Right cardiac atrium (tissue), 5 donors: ENCODE measurements at regions not wholly inside any gene's neighbourhood (a gene's known extent, or its start where the extent isn't known, plus 50 kb on each side); places are given as distances from the start of the nearest gene placed in this dataset.

Experiments used
- ATAC-seq, 2 donors: fragments of 200-7000 bp; cut with Tn5 transposase; one replicate each; pipeline versions ENCODE4 v1.8.0 to v1.9.1; 2020; ENCODE audit warnings: moderate library complexity in 2 of 2, mild to moderate bottlenecking in 1 of 2
- DNase-seq, 3 donors: peaks; one replicate each; pipeline ENCODE4 v3.0.0-alpha.2; 2020
- H3K27ac ChIP-seq: one replicate; pipeline ENCODE4 v1.5.1; 2013; ENCODE audit warnings: mild to moderate bottlenecking, low read length, control low read depth, moderate library complexity
- H3K27me3 ChIP-seq: one replicate; pipeline ENCODE4 v1.6.1; 2013; ENCODE audit not compliant: control insufficient read depth, insufficient read depth
- H3K4me1 ChIP-seq: one replicate; pipeline ENCODE4 v1.6.1; 2013; ENCODE audit warnings: low read length; ENCODE audit not compliant: control insufficient read depth, insufficient read depth
- H3K4me3 ChIP-seq: one replicate; pipeline ENCODE4 v1.5.1; 2013; ENCODE audit warnings: low read length, control low read depth
- H3K9me3 ChIP-seq: one replicate; pipeline ENCODE4 v1.6.1; 2013; ENCODE audit warnings: low read length; ENCODE audit not compliant: control insufficient read depth
- WGBS: extraction: QIAGEN DNeasy Blood & Tissue Kit; methylation state at CpG from one replicate; pipeline ENCODE4 v1.1.7; 2013; 5-methylcytosine and 5-hydroxymethylcytosine counted together
- intact Hi-C, 4 donors: fragments of 100-400 bp; cut with DNase I; formaldehyde crosslinking; loops; one replicate each; pipeline versions ENCODE4 v1.11.0 to v1.14.0; 2022 to 2023
- donor health status: healthy with polysubstance abuse.
- donor health status: DM: no; HTN: yes; CAD: no.
- donor health status: DM: no; HTN: no; CAD: no.
- donor health status: DM: no; HTN: yes; CAD: no; lungs with severe emphysema.
- donor health status: DM: yes; HTN: yes; CAD: no.

DNA sequence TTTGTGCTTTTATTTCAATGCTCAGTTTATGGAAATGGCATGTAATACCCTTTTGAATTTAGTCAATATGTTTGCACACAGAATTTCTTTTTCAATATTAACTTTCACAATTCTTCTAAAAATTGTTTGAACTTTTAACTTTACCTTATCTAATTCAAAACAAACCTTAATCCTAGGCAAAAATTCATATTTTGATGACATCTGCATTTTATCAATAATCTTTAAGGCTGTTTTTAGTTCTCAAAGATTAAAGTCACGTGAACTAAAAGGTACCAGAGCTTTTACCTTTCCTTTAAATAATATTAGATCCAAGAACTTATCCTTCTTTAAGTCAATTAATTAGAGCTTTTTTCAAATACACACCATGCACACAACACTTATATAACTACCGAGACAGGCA lies 218.9 kb upstream of the NCAM2 start:
- H3K4me1 ChIP-seq: no peaks in the 10 kb centered on the region
- H3K4me3 ChIP-seq: no peak overlapping the region
- no peak overlapping the region for H3K27ac ChIP-seq
- peaks cover 2% of the 10 kb centered on the region for H3K9me3 ChIP-seq
- no peak for DNase-seq
- no peak for ATAC-seq
- H3K27me3 ChIP-seq: no peaks in the 10 kb centered on the region
- 61% methylated on average over 2 of the region's 2 CpGs for WGBS
- intact Hi-C loops: no loop called here

DNA sequence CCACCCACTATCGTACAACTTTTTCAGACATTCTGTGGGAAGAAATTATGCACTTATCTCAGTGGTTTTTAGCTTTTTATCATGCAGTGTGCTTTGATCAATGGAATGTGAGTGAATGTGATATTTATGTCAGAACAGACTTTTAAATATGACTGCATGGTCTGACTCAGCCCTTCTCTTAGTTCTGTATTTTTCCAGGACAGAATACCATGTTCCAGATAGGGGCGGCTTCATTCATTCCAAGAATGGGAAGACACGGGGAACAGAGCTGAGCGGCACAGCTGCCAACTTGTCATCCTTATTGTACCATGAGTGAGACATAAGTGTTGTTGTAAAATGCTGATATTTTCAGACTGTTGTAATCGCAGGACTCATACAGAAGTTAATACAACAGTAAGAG lies 214.6 kb upstream of the NCAM2 start:
- Histone ChIP-seq H3K9me3 (no peaks in the 10 kb centered on the region), H3K27ac (no peak overlapping the region), H3K4me1 (no peaks in the 10 kb centered on the region), H3K27me3 (no peaks in the 10 kb centered on the region), H3K4me3 (no peak overlapping the region)
- ATAC-seq (no peak), DNase-seq (no peak)
- intact Hi-C loops: no loop called here
- WGBS: 56% methylated on average over 5 of the region's 5 CpGs

- intact Hi-C loops: no loop called here
- no peak for DNase-seq
- Histone ChIP-seq H3K4me3 (no peak overlapping the region), H3K4me1 (no peaks in the 10 kb centered on the region), H3K27me3 (no peaks in the 10 kb centered on the region), H3K27ac (no peak overlapping the region), H3K9me3 (no peaks in the 10 kb centered on the region)
- WGBS: 44% methylated on average over 2 of the region's 2 CpGs
- no peak for ATAC-seq
These were observed 208.3 kb upstream of the NCAM2 start for GRCh38 chr21:20789729-20790500.

- intact Hi-C loops: no loop called here
- no peaks in the 10 kb centered on the region for H3K4me1 ChIP-seq
- 81% methylated on average over 3 of the region's 3 CpGs for WGBS
- no peak for ATAC-seq
- no peak for DNase-seq
- H3K27ac ChIP-seq: no peak overlapping the region
- no peak overlapping the region for H3K4me3 ChIP-seq
- H3K9me3 ChIP-seq: no peaks in the 10 kb centered on the region
- H3K27me3 ChIP-seq: no peaks in the 10 kb centered on the region
These were observed 198.1 kb upstream of the NCAM2 start for GRCh38 chr21:20800106-20800505.

DNA sequence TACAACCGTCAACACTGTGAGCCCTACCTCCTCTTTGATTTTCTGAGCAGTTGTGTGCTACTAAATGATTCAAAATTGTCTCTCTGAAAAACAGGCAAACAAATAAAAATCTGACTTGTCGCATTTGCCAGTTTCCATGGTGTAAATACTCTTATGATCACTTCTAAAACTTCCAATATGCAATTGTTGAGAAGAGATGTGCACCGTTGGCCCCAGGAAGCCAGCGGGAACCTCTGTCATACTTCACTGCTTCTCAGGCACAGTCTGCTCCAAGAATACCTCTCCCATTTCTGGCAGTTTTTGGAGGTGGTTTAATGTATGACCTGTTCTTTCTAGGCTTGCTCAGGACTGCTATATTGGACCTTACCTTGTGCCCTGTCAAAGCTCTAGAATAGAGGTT lies 196.0 kb upstream of the NCAM2 start:
- Histone ChIP-seq H3K27ac (no peak overlapping the region), H3K4me1 (no peaks in the 10 kb centered on the region), H3K9me3 (no peaks in the 10 kb centered on the region), H3K4me3 (no peak overlapping the region), H3K27me3 (no peaks in the 10 kb centered on the region)
- 89% methylated on average over 4 of the region's 4 CpGs for WGBS
- DNase-seq (no peak), ATAC-seq (no peak)
- intact Hi-C loops: no loop called here

DNA sequence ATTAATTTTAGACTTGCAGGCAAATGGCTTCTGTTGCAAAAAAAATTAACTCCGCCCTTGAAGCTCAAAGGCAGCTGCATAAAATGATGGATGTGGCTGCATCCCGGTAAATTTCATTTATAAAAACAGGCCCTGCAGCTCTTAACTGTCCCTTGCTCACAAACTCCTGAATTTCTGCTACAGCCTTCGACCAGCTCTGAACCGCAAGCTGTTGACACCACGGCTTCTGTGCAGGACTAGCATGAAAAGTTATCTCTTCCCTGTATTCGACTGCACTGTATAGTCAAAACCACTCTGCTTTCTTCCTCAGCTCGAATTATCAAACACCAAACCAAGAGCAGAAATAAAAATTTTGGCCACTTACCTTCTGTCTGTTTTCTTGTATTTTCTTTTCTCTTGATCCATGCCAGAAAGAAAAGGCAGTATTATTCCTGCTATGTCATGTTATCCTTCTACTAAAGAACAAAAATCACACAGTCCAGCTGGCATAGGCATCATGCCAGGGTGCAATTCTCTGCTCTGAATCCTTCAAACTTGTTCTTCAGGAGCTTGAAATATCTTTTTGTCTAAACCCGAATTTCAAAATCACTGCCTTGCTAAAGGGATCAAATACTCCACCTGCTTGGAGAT lies 195.5 kb upstream of the NCAM2 start:
- H3K4me1 ChIP-seq: no peaks in the 10 kb centered on the region
- no peaks in the 10 kb centered on the region for H3K27me3 ChIP-seq
- intact Hi-C loops: no loop called here
- no peak for ATAC-seq
- H3K4me3 ChIP-seq: no peak overlapping the region
- H3K9me3 ChIP-seq: no peaks in the 10 kb centered on the region
- H3K27ac ChIP-seq: no peak overlapping the region
- 59% methylated on average over 8 of the region's 8 CpGs for WGBS
- peak in 1 of 3 donors; percentile 14 for DNase-seq

GRCh38 chr21:20811702-20812101 lies 186.5 kb upstream of the NCAM2 start:
- ATAC-seq: no peak
- no peak for DNase-seq
- Histone ChIP-seq H3K27me3 (no peaks in the 10 kb centered on the region), H3K4me3 (no peak overlapping the region), H3K4me1 (no peaks in the 10 kb centered on the region), H3K27ac (no peak overlapping the region), H3K9me3 (no peaks in the 10 kb centered on the region)
- intact Hi-C loops: no loop called here
- 79% methylated on average over 6 of the region's 6 CpGs for WGBS

DNA sequence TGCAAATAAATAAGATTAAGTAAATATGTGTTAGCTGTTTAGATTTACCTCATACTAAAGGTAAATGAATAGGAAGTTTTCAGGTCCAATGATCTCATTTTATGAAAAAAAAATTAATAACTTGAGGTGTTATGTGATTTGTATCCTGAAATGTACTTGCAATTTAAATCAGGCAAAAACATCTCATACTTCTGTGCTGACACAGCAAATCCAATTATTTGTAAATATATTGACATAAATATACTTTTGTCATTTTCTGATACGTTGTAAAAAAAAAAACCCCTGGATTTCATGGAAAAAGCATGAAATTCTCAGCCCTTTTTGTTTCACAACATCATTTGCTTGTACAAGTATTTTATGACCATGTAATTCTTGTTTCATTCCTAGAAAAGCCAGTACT lies 184.1 kb upstream of the NCAM2 start:
- intact Hi-C loops: no loop called here
- H3K4me1 ChIP-seq: no peaks in the 10 kb centered on the region
- DNase-seq (no peak), ATAC-seq (no peak)
- H3K27ac ChIP-seq: no peak overlapping the region
- 73% methylated on average over 1 of the region's 1 CpG for WGBS
- H3K4me3 ChIP-seq: no peak overlapping the region
- no peaks in the 10 kb centered on the region for H3K27me3 ChIP-seq
- no peaks in the 10 kb centered on the region for H3K9me3 ChIP-seq

GRCh38 chr21:20822666-20823065 lies 175.5 kb upstream of the NCAM2 start:
- no peak overlapping the region for H3K27ac ChIP-seq
- 49% methylated on average over 2 of the region's 2 CpGs for WGBS

DNA sequence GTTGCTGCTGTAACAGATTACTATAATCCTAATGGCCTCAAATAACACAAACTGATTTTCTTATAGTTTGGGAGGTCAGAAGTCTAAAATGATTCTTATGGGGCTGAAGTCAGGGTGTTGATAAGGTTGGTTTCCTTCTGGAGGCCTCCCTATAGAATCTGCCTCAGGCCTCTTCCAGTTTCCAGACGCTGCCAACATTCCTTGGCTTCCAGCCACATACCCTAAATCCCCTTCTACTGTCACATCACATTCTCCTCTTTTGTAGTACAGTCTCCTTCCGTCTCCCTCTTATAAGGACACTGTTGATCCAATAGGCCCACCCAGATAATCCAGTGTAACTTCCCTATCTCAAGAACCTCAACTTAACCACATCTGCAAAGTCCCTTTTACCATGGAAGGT lies 145.3 kb upstream of the NCAM2 start:
- Histone ChIP-seq H3K4me3 (no peak overlapping the region), H3K27ac (no peak overlapping the region), H3K9me3 (no peaks in the 10 kb centered on the region), H3K4me1 (no peaks in the 10 kb centered on the region), H3K27me3 (no peaks in the 10 kb centered on the region)
- 26% methylated on average over 2 of the region's 2 CpGs for WGBS
- ATAC-seq: no peak
- no peak for DNase-seq
- intact Hi-C loops: no loop called here

More at GRCh38 chr21:20822666-20823065, 175.5 kb upstream of the NCAM2 start:
- Histone ChIP-seq H3K4me3 (no peak overlapping the region), H3K4me1 (no peaks in the 10 kb centered on the region), H3K9me3 (no peaks in the 10 kb centered on the region), H3K27me3 (no peaks in the 10 kb centered on the region)
- ATAC-seq: no peak
- DNase-seq: no peak
- intact Hi-C loops: no loop called here

DNA sequence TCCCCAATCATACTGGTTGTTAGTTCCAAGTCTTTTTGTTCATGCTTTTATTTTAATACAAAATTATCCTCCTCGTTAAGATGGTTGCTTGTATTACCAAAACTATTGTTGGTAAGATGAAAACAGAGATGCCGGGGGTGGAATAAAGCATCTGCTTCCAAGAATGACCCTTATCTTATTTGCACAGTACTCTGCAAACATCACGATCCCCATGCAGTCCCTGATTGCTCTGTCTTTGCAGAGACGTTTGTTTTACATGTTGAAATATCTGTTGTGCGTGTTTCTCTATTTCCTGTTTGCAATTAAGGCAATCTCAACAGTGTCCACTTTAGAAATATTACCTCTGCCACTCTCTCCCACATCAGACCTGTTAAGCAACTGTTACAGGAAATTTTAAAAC lies 141.3 kb upstream of the NCAM2 start:
- H3K27ac ChIP-seq: no peak overlapping the region
- no peak overlapping the region for H3K4me3 ChIP-seq
- H3K27me3 ChIP-seq: no peaks in the 10 kb centered on the region
- H3K4me1 ChIP-seq: no peaks in the 10 kb centered on the region
- intact Hi-C loops: no loop called here
- no peak for ATAC-seq
- 29% methylated on average over 5 of the region's 5 CpGs for WGBS
- no peaks in the 10 kb centered on the region for H3K9me3 ChIP-seq
- no peak for DNase-seq
